ENCODE measurements at regions not wholly inside any gene's neighbourhood (a gene's known extent, or its start where the extent isn't known, plus 50 kb on each side); places are given as distances from the start of the nearest gene placed in this dataset.
"Not testable (repeated sequence)": the region's sequence is repeated elsewhere in the genome, so short reads cannot be mapped to it uniquely, and the experiment has no call there.

GRCh38 chrX:829145-829544, 198.6 kb downstream of the SHOX start:
- no peak for DNase-seq

GRCh38 chrX:828411-828959, 197.9 kb downstream of the SHOX start:
- no peak for DNase-seq

DNA sequence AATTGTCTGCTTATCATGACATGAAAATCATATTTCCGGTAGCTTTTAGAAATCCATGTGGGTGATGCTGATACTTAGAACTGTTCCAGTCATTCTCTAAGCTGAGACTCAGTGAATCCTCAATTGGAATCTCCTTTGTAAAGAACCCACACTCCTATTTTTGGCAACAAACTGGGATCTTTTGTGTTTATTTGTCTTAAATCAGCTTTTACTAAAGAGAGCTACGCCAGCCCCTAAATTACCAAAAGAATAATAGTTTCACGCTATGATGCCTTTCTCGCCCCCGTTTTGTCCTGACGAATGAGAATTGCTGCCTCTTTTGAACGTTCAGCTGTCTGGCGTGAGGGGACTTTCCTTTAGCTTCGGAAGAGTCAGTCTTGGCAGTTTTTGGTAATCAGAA, 195.9 kb downstream of the SHOX start:
- DNase-seq, result no peak

GRCh38 chrX:825991-826390, 195.4 kb downstream of the SHOX start:
- no peak for DNase-seq

DNA sequence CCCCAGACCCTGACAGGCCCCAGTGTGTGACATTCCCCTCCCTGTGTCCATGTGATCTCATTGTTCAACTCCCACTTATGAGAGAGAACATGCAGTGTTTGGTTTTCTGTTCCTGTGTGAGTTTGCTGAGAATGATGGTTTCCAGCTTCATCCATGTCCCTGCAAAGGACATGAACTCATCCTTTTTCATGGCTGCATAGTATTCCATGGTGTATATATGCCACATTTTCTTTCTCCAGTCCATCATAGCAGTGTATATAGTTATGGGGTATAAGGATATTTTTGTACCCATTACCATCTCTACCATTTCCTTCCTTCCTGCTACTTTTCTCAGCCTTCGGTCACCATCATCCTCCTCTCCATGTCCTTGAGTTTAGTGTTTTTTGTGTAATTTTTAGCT, 192.5 kb downstream of the SHOX start:
- not testable (repeated sequence) for DNase-seq

DNA sequence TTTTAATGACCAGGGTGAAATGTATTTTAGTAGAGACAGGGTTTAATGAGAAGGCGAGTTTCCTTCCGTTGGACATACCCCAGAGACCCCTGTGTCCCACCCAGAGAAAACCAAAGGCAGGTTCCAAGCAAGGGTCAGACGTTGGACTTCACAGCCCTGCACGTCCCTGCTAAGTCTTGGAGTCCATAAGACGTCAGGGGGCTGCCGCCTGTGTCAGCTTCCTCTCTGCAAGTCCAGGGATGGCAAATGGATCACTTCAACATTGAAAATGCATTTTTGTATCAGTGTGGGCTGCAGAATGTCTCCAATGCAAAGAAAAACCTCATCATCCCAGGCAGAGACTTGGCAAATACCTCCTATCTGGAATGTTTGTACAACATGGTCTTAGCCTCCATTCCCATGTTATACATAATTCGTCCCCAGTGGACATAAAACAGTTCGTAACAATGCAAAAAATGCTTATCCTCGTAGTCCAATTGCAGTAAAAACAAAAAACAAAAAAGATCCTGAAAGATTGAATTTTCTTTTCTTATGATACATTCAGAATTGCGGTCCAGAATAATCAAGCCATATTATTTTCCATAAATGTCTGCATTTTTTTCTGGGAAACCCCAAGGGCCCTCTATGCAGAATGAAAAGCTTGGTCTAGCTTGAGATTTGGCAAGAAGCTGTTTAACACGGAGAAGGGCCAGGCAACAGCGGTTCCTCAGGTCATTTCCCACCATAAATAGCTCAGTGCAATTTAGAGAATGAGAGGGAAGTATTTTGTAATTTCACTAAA, 190.9 kb downstream of the SHOX start:
- no peak for DNase-seq

DNA sequence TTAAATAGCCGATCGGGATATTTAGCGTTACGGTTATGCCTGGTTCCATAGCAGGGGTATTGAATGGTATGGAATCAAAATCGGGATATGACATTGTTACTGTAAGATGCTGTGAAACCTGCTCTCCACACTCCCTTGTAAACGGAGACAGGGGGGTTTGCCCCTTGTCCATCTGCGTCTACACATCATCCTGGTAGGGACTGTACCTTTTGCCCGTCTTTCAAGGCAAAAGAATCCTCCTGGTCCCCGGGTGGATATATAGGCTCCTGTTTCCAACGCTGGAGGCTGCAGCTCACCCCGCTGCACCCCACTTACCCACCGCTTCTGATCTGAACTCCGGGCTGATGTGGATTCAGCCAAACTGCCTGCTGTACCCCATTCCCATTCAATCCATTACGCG, 189.1 kb downstream of the SHOX start:
- DNase-seq, result no peak

DNA sequence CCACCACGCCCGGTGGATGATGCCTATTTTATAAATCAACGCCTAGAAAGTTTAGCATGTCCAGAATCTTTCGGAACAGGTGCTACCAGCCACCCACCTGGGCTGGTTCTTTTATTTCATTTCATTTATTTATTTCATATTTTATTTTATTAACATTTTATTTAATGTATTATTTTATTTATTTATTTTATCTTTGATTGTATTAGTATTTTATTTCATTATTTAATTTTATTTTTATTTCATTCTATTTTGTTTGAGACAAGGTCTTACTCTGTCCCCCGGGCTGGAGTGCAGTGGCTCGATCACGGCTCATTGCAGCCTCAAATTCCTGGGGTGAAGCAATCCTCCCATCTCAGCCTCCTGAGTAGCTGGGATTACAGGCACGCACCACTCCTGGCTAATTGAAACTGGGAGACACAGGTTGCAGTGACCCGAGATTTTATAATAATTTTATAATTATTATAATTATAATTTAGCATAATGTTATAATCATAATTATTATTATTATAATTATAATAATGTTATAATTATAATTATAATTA, 187.2 kb downstream of the SHOX start:
- DNase-seq, result no peak

- not testable (repeated sequence) for DNase-seq
These were observed 186.6 kb downstream of the SHOX start for GRCh38 chrX:817147-817546.

DNA sequence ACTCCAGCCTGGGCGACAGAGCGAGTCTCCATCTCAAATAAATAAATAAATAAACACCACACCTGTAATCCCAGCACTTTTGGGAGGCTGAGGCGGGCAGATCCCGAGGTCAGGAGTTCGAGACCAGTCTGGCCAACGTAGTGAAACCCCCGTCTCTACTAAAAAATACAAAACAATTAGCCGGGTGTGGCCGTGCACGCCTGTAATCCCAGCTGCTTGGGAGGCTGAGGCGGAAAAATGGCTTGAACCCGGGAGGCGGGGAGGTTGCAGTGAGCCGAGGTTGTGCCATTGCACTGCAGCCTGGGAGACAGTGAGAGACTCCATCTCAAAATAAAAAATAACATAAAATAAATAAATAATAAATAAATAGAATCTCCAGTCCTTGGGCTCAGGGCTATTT, 185.8 kb downstream of the SHOX start:
- no peak for DNase-seq

- no peak for DNase-seq
These were observed 179.6 kb downstream of the SHOX start for GRCh38 chrX:810186-810585.

DNA sequence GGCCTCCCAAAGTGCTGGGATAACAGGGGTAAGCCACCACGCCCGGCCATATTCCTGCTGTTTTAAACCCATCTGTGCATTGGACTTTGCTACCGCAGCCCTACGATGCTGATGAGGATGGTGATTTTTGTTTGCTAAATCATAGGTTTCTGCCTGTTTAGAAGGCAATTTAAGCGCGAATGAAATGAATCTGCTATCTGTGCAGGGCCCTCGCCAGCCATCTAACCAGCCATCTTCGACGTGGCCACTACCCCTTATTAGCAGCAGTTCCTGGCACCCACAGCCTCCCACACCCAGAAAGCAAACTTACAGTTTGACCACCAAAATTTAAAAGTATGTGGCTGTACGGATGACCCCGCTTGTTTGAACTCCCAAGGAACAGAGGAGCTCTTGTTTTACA, 178.5 kb downstream of the SHOX start:
- DNase-seq, result no peak

DNA sequence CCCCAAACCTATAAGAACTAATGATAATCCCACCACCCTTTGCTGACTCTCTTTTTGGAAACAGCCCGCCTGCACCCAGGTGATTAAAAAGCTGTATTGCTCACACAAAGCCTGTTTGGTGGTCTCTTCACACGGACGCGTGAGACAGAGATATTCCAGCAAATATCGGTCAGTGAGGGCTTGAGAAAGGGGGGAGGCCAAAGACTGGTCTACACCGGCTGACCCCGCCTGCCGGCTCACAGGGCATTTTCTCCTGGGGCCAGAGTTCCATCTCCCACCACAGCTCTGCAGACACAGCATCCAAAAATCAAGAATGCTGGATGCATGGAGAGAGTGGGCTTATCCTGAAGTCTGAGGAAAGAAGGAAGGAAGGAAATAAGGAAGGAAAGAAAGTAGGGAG, 176.0 kb downstream of the SHOX start:
- DNase-seq, result no peak

DNA sequence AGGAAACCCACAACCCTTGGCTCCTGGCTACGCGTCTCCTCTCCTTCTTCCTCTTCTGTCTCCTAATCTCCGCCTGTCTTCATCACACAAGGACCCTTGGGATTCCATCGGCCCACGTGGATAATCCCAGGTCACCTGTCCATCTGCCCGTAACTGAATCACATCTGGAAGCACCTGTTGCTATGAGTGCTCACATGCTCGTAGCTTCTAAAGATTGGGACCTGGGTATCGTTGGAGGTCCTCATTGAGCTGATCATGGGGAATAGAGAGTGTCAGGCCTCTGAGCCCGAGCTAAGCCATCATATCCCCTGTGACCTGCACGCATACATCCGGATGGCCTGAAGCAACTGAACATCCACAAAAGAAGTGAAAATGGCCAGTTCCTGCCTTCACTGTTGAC, 175.4 kb downstream of the SHOX start:
- DNase-seq, result no peak

GRCh38 chrX:805103-805670, 174.6 kb downstream of the SHOX start:
- DNase-seq, result no peak

DNA sequence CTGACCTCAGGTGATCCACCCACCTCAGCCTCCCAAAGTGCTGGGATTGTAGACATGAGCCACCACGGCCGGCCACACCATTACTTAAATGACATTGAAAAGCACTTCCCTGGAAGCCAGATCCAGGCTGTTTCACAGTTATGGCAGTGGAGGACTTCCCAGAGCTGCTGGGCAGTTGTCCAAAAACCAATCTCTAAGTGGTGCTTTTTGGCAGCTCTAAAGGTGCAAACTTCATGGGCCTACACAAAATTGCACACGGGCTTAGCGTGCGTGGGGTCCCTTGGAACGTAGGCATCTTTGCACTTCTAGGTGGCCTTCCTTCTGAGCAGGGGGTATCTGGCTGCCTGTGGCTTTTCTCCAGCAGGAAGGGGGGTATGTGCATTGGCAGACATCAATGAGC, 172.3 kb downstream of the SHOX start:
- no peak for DNase-seq

DNA sequence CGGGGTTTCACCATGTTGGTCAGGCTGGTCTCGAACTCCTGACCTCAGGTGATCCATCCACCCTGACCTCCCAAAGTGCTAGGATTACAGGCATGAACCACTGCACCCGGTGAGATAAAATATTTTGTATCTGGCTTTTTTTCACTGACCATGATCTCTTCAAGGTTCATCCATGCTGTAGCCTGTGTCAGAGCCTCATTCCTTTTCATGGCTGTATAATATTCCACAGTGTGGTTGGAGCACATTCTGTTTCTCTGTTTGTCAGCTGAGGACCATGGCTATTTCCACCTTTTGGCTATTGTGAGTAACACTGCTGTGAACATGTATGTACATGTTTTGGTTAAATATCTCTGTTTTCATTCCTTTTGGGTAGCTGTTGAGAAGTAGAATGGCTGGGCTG, 169.2 kb downstream of the SHOX start:
- no peak for DNase-seq

DNA sequence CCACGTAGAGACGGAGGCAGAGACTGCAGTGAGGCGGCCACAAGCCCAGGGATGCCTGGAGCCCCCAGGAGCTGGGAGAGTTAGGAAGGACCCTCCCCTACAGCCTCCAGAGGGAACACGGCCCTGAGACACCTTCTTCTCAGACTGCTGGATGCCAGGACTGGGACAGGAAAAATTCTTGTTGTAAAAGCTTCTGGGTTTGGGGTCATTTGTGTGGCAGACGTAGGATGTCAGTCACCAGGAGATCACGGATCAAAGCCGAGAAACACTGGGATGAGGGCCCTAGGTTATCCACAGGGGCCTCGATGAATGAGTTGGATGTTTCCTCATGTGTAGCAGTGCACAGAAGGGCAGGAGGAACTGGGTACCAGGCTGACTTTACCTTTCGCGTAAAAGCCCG, 163.7 kb downstream of the SHOX start:
- DNase-seq, result no peak

DNA sequence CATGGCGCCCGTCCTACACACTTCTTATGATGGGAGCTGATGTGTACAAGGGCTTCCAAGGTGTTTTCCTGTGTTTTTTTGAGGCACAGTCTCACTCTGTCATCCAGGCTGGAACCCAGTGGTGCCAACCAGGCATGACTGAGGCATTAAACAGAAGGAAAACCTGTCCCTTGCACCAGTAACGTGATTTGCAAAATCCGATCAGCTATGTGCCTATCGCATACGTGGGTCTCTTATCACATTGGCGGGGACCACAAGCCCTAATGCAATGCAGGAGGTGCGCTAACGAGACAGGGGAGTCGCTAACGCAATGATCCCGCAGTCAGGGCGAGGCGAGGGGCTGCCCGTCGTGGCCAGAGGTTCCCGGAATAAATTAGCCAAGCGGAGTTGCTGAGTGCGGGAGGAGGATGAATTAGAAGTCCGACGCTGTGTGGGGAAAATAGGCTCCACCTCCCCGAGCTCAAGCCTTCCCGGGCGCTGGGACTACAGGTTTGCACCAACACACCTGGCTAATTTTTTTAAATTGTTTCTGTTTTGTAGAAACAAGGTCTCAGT, 162.7 kb downstream of the SHOX start:
- no peak for DNase-seq

- DNase-seq, result no peak
These were observed 161.0 kb downstream of the SHOX start for GRCh38 chrX:791479-792034.

GRCh38 chrX:790783-791360, 160.3 kb downstream of the SHOX start:
- no peak for DNase-seq

DNA sequence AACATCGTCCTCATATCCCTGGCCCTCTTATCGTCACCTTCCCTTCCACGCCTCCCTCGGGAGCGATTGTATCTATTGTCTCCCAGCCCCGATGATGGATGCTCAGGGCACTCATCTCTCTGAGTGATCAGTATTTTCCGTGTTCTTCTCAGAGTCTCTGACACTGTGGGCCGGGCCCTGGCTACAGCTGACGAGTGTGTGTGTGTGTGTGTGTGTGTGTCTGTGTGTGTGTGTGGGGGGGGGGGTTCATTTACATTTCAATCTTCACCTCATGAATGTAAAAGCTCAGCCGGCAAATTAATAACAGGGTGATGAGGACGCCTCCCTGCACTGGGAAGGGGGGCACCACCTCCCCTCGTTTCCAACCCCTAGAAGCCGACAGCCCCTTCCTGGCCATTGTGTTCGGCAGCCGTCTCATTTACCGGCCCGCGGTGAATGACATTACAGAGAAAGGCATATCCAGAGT, 159.5 kb downstream of the SHOX start:
- DNase-seq, result no peak

DNA sequence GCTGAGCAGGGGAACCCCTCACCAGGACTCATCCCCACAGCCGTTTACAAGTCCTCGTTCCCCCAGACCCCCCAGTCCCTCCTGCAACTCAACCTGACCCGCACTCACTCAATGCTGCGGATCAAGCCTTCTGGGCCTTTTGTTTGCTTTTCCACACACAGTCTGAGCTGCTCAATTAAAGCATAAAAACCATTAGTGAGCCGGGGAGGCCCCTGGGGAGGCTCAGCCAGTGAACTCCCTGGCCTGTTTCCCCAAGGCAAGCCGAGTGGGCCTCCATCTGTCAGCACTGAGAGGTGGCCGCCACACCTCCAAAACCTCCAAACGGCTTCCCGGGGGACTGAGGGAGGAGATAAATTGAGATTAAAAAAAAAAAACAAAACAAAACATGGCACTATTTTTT, 158.5 kb downstream of the SHOX start:
- DNase-seq, result no peak
